Prostate gland (tissue), 2 donors: ENCODE measurements at regions not wholly inside any gene's neighbourhood (a gene's known extent, or its start where the extent isn't known, plus 50 kb on each side); places are given as distances from the start of the nearest gene placed in this dataset.

Experiments
- DNase-seq: peaks from one replicate; pipeline ENCODE4 v3.0.0-alpha.2; 2019; ENCODE audit warnings: low spot score
- H3K27ac ChIP-seq, 2 donors: fragments of 200-600 bp; sonication (generic); 2 replicates each; pipeline ENCODE4 v1.5.1; 2017 to 2019
- H3K27me3 ChIP-seq: fragments of 200-600 bp; sonication (generic); replicated peaks from 2 replicates; pipeline ENCODE4 v1.5.1; 2019; ENCODE audit not compliant: insufficient read depth
- H3K36me3 ChIP-seq, 2 donors: fragments of 200-600 bp; sonication (generic); 1 replicate in 1 of 2; 2 replicates in 1 of 2; pipeline versions ENCODE4 v1.5.1 to v1.8.1; 2017 to 2019
- H3K4me1 ChIP-seq: fragments of 200-600 bp; sonication (generic); replicated peaks from 2 replicates; pipeline ENCODE4 v1.5.1; 2019
- H3K4me3 ChIP-seq, 2 donors: fragments of 200-600 bp; sonication (generic); 2 replicates each; pipeline ENCODE4 v1.5.1; 2017 to 2019
- H3K9me3 ChIP-seq: fragments of 200-600 bp; sonication (generic); 2 replicates; pipeline ENCODE4 v1.5.1; 2017
- POLR2A ChIP-seq: fragments of 450-650 bp; IDR thresholded peaks from one replicate; pipeline ENCODE4 v1.6.1; 2016; ENCODE audit warnings: antibody characterized with exemption, mild to moderate bottlenecking
- POLR2AphosphoS5 ChIP-seq: sonication (generic); formaldehyde crosslinking; IDR thresholded peaks from one replicate; pipeline ENCODE4 v1.6.1; 2017; ENCODE audit warnings: antibody characterized with exemption
- WGBS: methylation state at CpG from one replicate; pipeline ENCODE4 v1.1.5; 2018; 5-methylcytosine and 5-hydroxymethylcytosine counted together
- intact Hi-C: fragments of 100-400 bp; cut with DNase I; formaldehyde crosslinking; loops from one replicate; pipeline ENCODE4 v1.14.2; 2022
- TF ChIP-seq, protein P1 (sequence below), 4 experiments: fragments of 200-600 bp in 2 of 4; fragments of 450-650 bp in 2 of 4; sonication (generic) in 2 of 4; IDR thresholded peaks; 1 replicate in 3 of 4; 2 replicates in 1 of 4; pipeline ENCODE4 v1.5.1; 2016 to 2019; ENCODE audit warnings: antibody characterized with exemption in 4 of 4, mild to moderate bottlenecking in 2 of 4, moderate library complexity in 2 of 4

DNA sequence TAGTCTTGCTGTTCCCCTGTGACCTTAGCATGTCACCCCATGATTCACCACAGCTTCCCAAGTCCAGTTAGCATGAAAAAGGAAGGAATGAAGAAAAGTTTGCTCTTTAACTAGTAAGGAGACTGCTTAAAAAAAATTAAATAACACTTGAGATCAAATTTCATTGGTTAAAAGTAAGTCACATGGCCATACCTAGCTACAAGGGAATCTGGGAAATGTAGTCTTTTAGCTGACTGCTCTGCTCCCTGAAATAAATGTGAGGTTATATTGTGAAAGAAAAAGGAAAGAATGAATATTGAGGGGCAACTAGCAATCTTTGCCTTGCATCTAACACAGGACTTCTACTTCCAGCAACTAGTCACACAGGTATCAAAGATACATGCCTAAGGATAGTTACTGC lies 84.7 kb upstream of the LRRN1 start:
- Histone ChIP-seq H3K27ac (no peak overlapping the region), H3K9me3 (no peaks in the 10 kb centered on the region), H3K4me3 (no peak overlapping the region), H3K27me3 (no peaks in the 10 kb centered on the region), H3K36me3 (no peaks in the 10 kb centered on the region), H3K4me1 (no peaks in the 10 kb centered on the region)
- intact Hi-C loops = no loop called here
- TF ChIP-seq, protein P1, sequence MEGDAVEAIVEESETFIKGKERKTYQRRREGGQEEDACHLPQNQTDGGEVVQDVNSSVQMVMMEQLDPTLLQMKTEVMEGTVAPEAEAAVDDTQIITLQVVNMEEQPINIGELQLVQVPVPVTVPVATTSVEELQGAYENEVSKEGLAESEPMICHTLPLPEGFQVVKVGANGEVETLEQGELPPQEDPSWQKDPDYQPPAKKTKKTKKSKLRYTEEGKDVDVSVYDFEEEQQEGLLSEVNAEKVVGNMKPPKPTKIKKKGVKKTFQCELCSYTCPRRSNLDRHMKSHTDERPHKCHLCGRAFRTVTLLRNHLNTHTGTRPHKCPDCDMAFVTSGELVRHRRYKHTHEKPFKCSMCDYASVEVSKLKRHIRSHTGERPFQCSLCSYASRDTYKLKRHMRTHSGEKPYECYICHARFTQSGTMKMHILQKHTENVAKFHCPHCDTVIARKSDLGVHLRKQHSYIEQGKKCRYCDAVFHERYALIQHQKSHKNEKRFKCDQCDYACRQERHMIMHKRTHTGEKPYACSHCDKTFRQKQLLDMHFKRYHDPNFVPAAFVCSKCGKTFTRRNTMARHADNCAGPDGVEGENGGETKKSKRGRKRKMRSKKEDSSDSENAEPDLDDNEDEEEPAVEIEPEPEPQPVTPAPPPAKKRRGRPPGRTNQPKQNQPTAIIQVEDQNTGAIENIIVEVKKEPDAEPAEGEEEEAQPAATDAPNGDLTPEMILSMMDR (IDR thresholded peaks at IDR 0.05) = no peak
- TF ChIP-seq POLR2AphosphoS5 (no peak), POLR2A (no peak)
- DNase-seq = no peak

DNA sequence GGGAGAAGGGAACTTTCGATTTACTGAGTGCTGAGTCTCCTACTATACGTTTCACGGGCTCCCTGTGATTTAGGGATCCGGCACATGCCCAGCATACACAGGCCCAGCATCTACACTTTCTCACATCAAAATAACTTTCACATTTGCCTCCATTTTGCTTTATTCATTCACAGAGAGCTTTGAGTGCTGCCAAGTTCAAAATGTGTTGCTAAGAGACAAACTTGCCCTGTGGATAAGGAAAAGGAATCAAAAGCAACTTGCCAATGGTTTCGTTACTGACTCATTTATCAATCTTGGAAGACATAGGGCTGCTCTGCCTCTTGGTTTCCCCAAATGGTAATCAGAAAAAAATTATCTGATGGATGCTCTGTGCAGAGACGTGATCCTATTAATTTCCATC lies 86.3 kb upstream of the LRRN1 start:
- DNase-seq = no peak
- no peak overlapping the region for H3K27ac ChIP-seq
- no peaks in the 10 kb centered on the region for H3K4me1 ChIP-seq
- WGBS = 85% methylated on average over 6 of the region's 6 CpGs
- no peaks in the 10 kb centered on the region for H3K27me3 ChIP-seq
- no peak overlapping the region for H3K4me3 ChIP-seq
- intact Hi-C loops = no loop called here
- TF ChIP-seq POLR2A = no peak
- TF ChIP-seq, protein P1 (IDR thresholded peaks at IDR 0.05) = no peak
- no peak for TF ChIP-seq POLR2AphosphoS5
- no peaks in the 10 kb centered on the region for H3K9me3 ChIP-seq
- H3K36me3 ChIP-seq = no peaks in the 10 kb centered on the region

DNA sequence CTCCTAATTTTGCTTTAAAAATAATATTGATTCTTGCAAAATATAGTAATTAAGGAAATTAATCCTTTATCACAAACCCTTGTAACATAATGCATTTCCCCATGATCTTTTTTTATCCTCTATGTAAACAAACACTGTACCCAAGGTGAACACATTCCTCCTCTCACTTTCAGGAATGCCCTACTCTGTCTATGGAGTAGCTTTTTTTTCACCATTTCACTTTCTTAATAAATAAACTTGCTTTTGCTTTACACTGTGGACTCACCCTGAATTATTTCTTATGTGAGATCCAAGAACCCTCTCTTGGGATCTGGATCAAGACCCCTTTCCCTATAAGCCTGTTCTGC lies 90.5 kb upstream of the LRRN1 start:
- no peak for DNase-seq
- Histone ChIP-seq H3K36me3 (no peaks in the 10 kb centered on the region), H3K27ac (no peak overlapping the region), H3K9me3 (no peaks in the 10 kb centered on the region), H3K4me1 (no peaks in the 10 kb centered on the region), H3K27me3 (no peaks in the 10 kb centered on the region), H3K4me3 (no peak overlapping the region)
- intact Hi-C loops = no loop called here
- TF ChIP-seq, protein P1 (IDR thresholded peaks at IDR 0.05) = no peak
- TF ChIP-seq POLR2A (no peak), POLR2AphosphoS5 (no peak)

DNA sequence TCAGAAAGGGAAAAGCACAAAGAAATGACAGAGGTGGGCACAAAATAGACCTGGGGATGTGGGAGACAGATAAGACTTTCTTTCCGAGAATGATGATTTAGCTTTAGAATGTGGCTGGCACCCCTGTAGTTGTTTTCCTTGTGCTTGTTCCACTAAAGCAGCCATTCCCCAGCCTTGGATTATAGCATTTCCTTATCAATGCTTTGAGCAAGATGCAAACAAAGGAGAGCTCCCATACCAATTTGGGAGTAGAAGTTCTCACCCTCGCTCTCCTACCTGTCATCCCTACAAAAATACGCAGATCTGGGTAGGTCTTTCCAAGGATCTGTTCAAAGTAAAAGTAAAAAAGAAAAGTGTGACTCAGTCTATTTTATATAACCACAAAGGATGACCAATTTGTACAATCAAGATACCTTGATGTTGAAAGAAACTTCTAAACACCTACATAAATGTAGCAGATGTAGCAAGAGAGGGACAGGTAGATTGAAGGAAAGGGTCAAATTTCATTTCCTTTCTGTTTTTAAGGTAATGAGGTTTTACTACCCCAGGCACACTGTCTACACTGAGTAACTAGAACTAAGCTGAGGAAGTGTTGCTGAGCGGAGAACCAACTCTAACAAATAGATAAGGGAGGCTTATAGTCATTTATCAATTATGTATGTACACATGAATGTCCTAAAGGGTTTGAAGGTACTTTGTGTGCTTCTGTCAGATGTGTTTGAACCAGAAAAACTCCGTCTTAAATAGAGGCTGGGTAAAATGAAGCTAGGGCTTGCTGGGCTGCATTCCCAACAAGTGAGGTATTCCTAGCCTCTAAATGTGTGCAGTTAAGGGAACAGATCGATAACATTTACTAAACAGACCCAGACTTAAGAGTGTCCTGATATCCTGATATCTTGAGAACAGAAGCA lies 91.1 kb upstream of the LRRN1 start:
- WGBS = 72% methylated on average over 6 of the region's 6 CpGs
- H3K36me3 ChIP-seq = no peaks in the 10 kb centered on the region
- intact Hi-C loops = no loop called here
- H3K27ac ChIP-seq = no peak overlapping the region
- no peaks in the 10 kb centered on the region for H3K4me1 ChIP-seq
- TF ChIP-seq, protein P1 (IDR thresholded peaks at IDR 0.05) = no peak
- TF ChIP-seq POLR2A (no peak), POLR2AphosphoS5 (no peak)
- DNase-seq = no peak
- H3K9me3 ChIP-seq = no peaks in the 10 kb centered on the region
- no peaks in the 10 kb centered on the region for H3K27me3 ChIP-seq
- no peak overlapping the region for H3K4me3 ChIP-seq
